H1 (cell line): ENCODE measurements at regions not wholly inside any gene's neighbourhood (a gene's known extent, or its start where the extent isn't known, plus 50 kb on each side); places are given as distances from the start of the nearest gene placed in this dataset.
"Not testable (repeated sequence)": the region's sequence is repeated elsewhere in the genome, so short reads cannot be mapped to it uniquely, and the experiment has no call there.

Experiments
- CTCF ChIA-PET: fragments of 300-600 bp; sonication (Branson Sonifier 250); formaldehyde crosslinking; loops from one replicate; lab custom pipeline; 2021; ENCODE audit not compliant: partially characterized antibody; lab: Charles Lee
- POLR2A ChIA-PET: fragments of 300-600 bp; sonication (Branson Sonifier 250); formaldehyde crosslinking; loops from one replicate; lab custom pipeline; 2021; ENCODE audit warnings: inconsistent platforms; ENCODE audit not compliant: partially characterized antibody; lab: Charles Lee
- DNase-seq, 2 experiments: peaks; one replicate each; pipeline versions ENCODE4 v3.0.0 to v3.0.0-alpha.2; 2010 to 2022; ENCODE audit warnings: low spot score in 2 of 2, low read depth in 1 of 2, mixed read lengths in 1 of 2
- FAIRE-seq: peaks from 2 replicates; lab custom pipeline; 2011; peaks lifted over from hg19 to GRCh38; lab: Jason Lieb, UNC
- H2AFZ ChIP-seq: 2 replicates; pipeline ENCODE4 v1.8.1; 2012; ENCODE audit warnings: low read length, inconsistent platforms
- H2AK5ac ChIP-seq: 2 replicates; pipeline ENCODE4 v1.6.1; 2013; ENCODE audit warnings: low read depth, low read length
- H2BK120ac ChIP-seq: replicated peaks from 2 replicates; pipeline ENCODE3; 2013; ENCODE audit warnings: low read depth, low read length, inconsistent platforms
- H2BK12ac ChIP-seq: 2 replicates; pipeline ENCODE4 v1.6.1; 2013; ENCODE audit warnings: low read depth, low read length
- H2BK15ac ChIP-seq: 2 replicates; pipeline ENCODE4 v1.6.1; 2013; ENCODE audit warnings: low read length
- H2BK20ac ChIP-seq: 2 replicates; pipeline ENCODE4 v1.6.1; 2013; ENCODE audit warnings: low read length
- H2BK5ac ChIP-seq: 2 replicates; pipeline ENCODE4 v1.6.1; 2013; ENCODE audit warnings: low read depth, low read length
- H3K14ac ChIP-seq: 2 replicates; pipeline ENCODE4 v1.6.1; 2013; ENCODE audit warnings: inconsistent platforms; ENCODE audit not compliant: insufficient read length
- H3K18ac ChIP-seq: 2 replicates; pipeline ENCODE4 v1.6.1; 2013; ENCODE audit warnings: low read length; ENCODE audit errors: extremely low read depth
- H3K23ac ChIP-seq: 2 replicates; pipeline ENCODE4 v1.6.1; 2013; ENCODE audit warnings: inconsistent platforms; ENCODE audit not compliant: insufficient read length
- H3K23me2 ChIP-seq: 2 replicates; pipeline ENCODE4 v1.6.1; 2013; ENCODE audit warnings: low read depth, low read length
- H3K27ac ChIP-seq: 2 replicates; pipeline ENCODE4 v1.6.1; 2011; ENCODE audit warnings: low read depth, low read length, inconsistent platforms
- H3K27me3 ChIP-seq, 4 experiments: replicated peaks in 1 of 4; 1 replicate in 1 of 4; 2 replicates in 3 of 4; pipeline versions ENCODE4 v1.6.1 to v1.8.1; 2011 to 2013; ENCODE audit warnings: low read length in 3 of 4, mild to moderate bottlenecking in 3 of 4, inconsistent platforms in 2 of 4, mixed read lengths in 2 of 4, moderate library complexity in 1 of 4; ENCODE audit not compliant: control insufficient read depth in 3 of 4, insufficient read depth in 3 of 4; ENCODE audit errors: extremely low read depth in 1 of 4
- H3K36me3 ChIP-seq, 4 experiments: 2 replicates each; pipeline versions ENCODE4 v1.6.1 to v1.8.1; 2011 to 2013; ENCODE audit warnings: mild to moderate bottlenecking in 4 of 4, low read length in 3 of 4, moderate library complexity in 2 of 4, control low read depth in 1 of 4, inconsistent platforms in 1 of 4; ENCODE audit not compliant: insufficient read depth in 4 of 4, control insufficient read depth in 2 of 4
- H3K4ac ChIP-seq: replicated peaks from 2 replicates; pipeline ENCODE3; 2013; ENCODE audit warnings: low read length, low read depth, mixed read lengths, inconsistent platforms; ENCODE audit not compliant: insufficient read length
- H3K4me1 ChIP-seq, 4 experiments: replicated peaks in 1 of 4; 1 replicate in 1 of 4; 2 replicates in 3 of 4; pipeline versions ENCODE4 v1.6.1 to v1.8.1; 2011 to 2013; ENCODE audit warnings: low read length in 3 of 4, inconsistent platforms in 2 of 4, mixed read lengths in 1 of 4; ENCODE audit not compliant: insufficient read depth in 4 of 4, control insufficient read depth in 3 of 4
- H3K4me2 ChIP-seq, 2 experiments: 2 replicates each; pipeline versions ENCODE4 v1.6.1 to v1.8.1; 2011 to 2013; ENCODE audit warnings: low read depth in 2 of 2, low read length in 2 of 2, control low read depth in 1 of 2, inconsistent platforms in 1 of 2, mild to moderate bottlenecking in 1 of 2; ENCODE audit not compliant: insufficient read depth in 1 of 2
- H3K4me3 ChIP-seq, 4 experiments: fragments of 200-600, 300-600 bp in 1 of 4; sonication (generic), shearing (Covaris generic), sonication (Bioruptor Twin) in 1 of 4; 2 replicates each; pipeline versions ENCODE4 v1.5.1 to v1.8.1; 2011 to 2016; ENCODE audit warnings: low read length in 4 of 4, low read depth in 3 of 4, control low read depth in 2 of 4, inconsistent platforms in 2 of 4, mild to moderate bottlenecking in 2 of 4, mixed read lengths in 1 of 4, moderate library complexity in 1 of 4; ENCODE audit not compliant: insufficient read depth in 2 of 4; ENCODE audit errors: extremely low read depth in 1 of 4
- H3K56ac ChIP-seq: replicated peaks from 2 replicates; pipeline ENCODE3; 2013; ENCODE audit warnings: low read depth, mild to moderate bottlenecking, mixed read lengths, low read length, inconsistent platforms; ENCODE audit not compliant: insufficient read length
- H3K79me1 ChIP-seq: 2 replicates; pipeline ENCODE4 v1.6.1; 2013; ENCODE audit warnings: low read depth, low read length, control low read depth
- H3K79me2 ChIP-seq, 2 experiments: 2 replicates each; pipeline versions ENCODE4 v1.6.1 to v1.8.1; 2012 to 2013; ENCODE audit warnings: low read length in 2 of 2, mild to moderate bottlenecking in 2 of 2, inconsistent platforms in 1 of 2; ENCODE audit not compliant: insufficient read depth in 2 of 2, control insufficient read depth in 1 of 2
- H3K9ac ChIP-seq, 4 experiments: replicated peaks in 1 of 4; 1 replicate in 1 of 4; 2 replicates in 3 of 4; pipeline versions ENCODE4 v1.6.1 to v1.8.1; 2011 to 2013; ENCODE audit warnings: low read depth in 3 of 4, low read length in 3 of 4, control low read depth in 2 of 4, mild to moderate bottlenecking in 2 of 4, moderate library complexity in 2 of 4, inconsistent platforms in 1 of 4; ENCODE audit errors: extremely low read depth in 1 of 4
- H3K9me3 ChIP-seq, 2 experiments: 2 replicates each; pipeline versions ENCODE4 v1.6.1 to v1.8.1; 2012 to 2013; ENCODE audit warnings: mild to moderate bottlenecking in 2 of 2, moderate library complexity in 2 of 2, control low read depth in 1 of 2, inconsistent platforms in 1 of 2, low read depth in 1 of 2, low read length in 1 of 2, mixed read lengths in 1 of 2; ENCODE audit not compliant: insufficient read depth in 2 of 2
- H4K20me1 ChIP-seq, 2 experiments: replicated peaks in 1 of 2; 2 replicates each; pipeline versions ENCODE3 to v1.8.1; 2011 to 2013; ENCODE audit warnings: inconsistent platforms in 2 of 2, low read length in 2 of 2, mild to moderate bottlenecking in 1 of 2; ENCODE audit not compliant: insufficient read depth in 2 of 2, control insufficient read depth in 1 of 2
- H4K5ac ChIP-seq: 2 replicates; pipeline ENCODE4 v1.6.1; 2013; ENCODE audit warnings: low read length, low read depth, mixed read lengths, inconsistent platforms; ENCODE audit not compliant: insufficient read length
- H4K8ac ChIP-seq: 2 replicates; pipeline ENCODE4 v1.8.0; 2013; ENCODE audit warnings: mild to moderate bottlenecking, moderate library complexity, low read length, inconsistent platforms; ENCODE audit not compliant: insufficient read depth; ENCODE audit errors: extremely low read depth
- H4K91ac ChIP-seq: replicated peaks from 2 replicates; pipeline ENCODE3; 2013; ENCODE audit warnings: low read length, mixed read lengths, inconsistent platforms; ENCODE audit not compliant: insufficient read length
- ASH2L ChIP-seq: fragments of 200-600, 300-600 bp; sonication (generic); IDR thresholded peaks from one replicate; pipeline ENCODE4 v1.7.1; 2017; ENCODE audit warnings: low read length
- CREB1 ChIP-seq: IDR thresholded peaks from 2 replicates; pipeline ENCODE4 v1.6.1; 2012; ENCODE audit warnings: inconsistent platforms
- KDM4A ChIP-seq: IDR thresholded peaks from one replicate; pipeline ENCODE4 v1.7.1; 2012; ENCODE audit warnings: low read depth, mild to moderate bottlenecking, moderate library complexity, low read length, inconsistent platforms; ENCODE audit not compliant: severe bottlenecking
- NANOG ChIP-seq: IDR thresholded peaks from 2 replicates; pipeline ENCODE4 v1.6.1; 2011; ENCODE audit warnings: low read length, low read depth, mild to moderate bottlenecking, inconsistent platforms; ENCODE audit not compliant: insufficient read depth, poor library complexity, severe bottlenecking
- SP2 ChIP-seq: IDR thresholded peaks from 2 replicates; pipeline ENCODE4 v1.6.1; 2012; ENCODE audit warnings: mild to moderate bottlenecking, low read length, inconsistent platforms
- TAF1 ChIP-seq: IDR thresholded peaks from 2 replicates; pipeline ENCODE4 v1.6.1; 2011; ENCODE audit warnings: mild to moderate bottlenecking, low read depth, low read length
- WGBS, 2 experiments: shearing (Covaris generic) in 1 of 2; methylation state at CpG; one replicate each; pipeline versions ENCODE4 v1.1.6 to v1.1.7; 2013 to 2015; ENCODE audit warnings: low lambda C conversion rate in 2 of 2, mixed read lengths in 2 of 2, inconsistent platforms in 1 of 2, low coverage in 1 of 2, missing lambda C conversion rate in 1 of 2; ENCODE audit not compliant: insufficient replicate concordance in 2 of 2, insufficient coverage in 1 of 2, insufficient read length in 1 of 2; ENCODE audit errors: extremely low coverage in 1 of 2, missing lambda C conversion rate in 1 of 2; 5-methylcytosine and 5-hydroxymethylcytosine counted together
- TF ChIP-seq, protein P1 (sequence below): IDR thresholded peaks from 2 replicates; pipeline ENCODE4 v1.6.1; 2011; ENCODE audit warnings: low read depth, mild to moderate bottlenecking, low read length; ENCODE audit not compliant: insufficient read depth

DNA sequence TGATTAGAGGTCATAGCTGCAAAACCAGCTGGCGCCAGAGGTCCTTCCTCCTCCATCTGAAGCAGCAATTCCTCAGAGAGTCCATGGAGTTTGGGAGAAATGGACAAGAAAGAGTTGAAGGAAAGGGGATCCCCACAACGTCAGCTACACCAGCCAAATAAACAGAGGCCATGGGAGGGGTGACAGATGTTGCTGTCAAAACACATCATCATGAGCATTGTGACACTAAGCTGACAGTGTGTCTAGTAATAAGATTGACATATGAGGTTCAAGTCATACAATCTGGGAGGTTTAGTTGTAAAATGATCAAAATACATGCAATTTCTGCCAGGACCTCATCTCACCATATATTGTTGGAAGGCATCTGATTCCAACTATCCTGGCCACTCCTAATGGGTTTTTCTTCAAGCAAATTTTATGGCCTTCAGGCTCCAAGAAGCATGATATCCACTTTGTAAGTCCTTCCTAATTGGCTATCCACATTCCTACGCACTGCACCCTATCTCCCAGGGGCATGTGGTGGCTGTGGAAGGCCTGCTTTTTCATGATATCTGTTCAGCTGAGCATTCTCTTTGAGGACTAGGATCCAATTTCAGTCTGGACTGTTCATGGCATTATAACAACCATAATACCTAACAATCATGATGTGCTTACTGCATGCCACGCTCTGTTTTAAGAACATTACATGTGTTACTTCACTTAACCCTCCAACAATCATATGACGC lies 335.0 kb upstream of the ID2 start (continued):
- TF ChIP-seq KDM4A (no peak), CREB1 (no peak), NANOG (no peak), TAF1 (no peak), ASH2L (no peak), SP2 (no peak)
- TF ChIP-seq, protein P1, sequence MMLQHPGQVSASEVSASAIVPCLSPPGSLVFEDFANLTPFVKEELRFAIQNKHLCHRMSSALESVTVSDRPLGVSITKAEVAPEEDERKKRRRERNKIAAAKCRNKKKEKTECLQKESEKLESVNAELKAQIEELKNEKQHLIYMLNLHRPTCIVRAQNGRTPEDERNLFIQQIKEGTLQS, result no peak

DNA sequence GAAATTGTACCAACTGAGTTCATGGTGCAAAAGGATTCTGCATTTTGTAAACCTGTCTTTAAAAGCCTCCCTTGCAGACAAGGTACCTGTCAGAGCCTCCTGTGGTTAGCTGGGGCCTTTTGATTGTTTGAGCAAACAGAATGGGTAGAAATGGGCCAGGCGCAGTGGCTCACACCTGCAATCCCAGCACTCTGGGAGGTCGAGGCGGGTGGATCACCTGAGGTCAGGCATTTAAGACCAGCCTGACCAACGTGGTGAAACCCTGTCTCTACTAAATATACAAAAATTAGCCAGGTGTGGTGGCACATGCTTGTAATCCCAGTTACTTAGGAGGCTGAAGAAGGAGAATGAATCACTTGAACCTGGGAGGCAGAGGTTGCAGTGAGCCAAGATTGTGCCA lies 332.9 kb upstream of the ID2 start:
- H4K91ac ChIP-seq, H3K4ac ChIP-seq, H2AK5ac ChIP-seq, H2BK20ac ChIP-seq, CTCF ChIA-PET, H3K4me2 ChIP-seq, H2BK15ac ChIP-seq, H3K9ac ChIP-seq, H4K5ac ChIP-seq, H2BK120ac ChIP-seq, H2AFZ ChIP-seq, DNase-seq, H3K27me3 ChIP-seq, H4K8ac ChIP-seq, H3K27ac ChIP-seq, H3K79me2 ChIP-seq, H3K4me3 ChIP-seq, H3K4me1 ChIP-seq, POLR2A ChIA-PET, H3K23ac ChIP-seq, H3K18ac ChIP-seq, H3K23me2 ChIP-seq, H3K79me1 ChIP-seq, H3K36me3 ChIP-seq, H2BK5ac ChIP-seq, FAIRE-seq, H4K20me1 ChIP-seq, H2BK12ac ChIP-seq, H3K9me3 ChIP-seq, H3K14ac ChIP-seq, H3K56ac ChIP-seq: not testable (repeated sequence)
- 73% methylated on average over 4 of the region's 4 CpGs; no CpG with 5 or more reads in 1 of the 2 experiments for WGBS, 2 experiments
